OCI-LY7 (cell line): ENCODE measurements at regions not wholly inside any gene's neighbourhood (a gene's known extent, or its start where the extent isn't known, plus 50 kb on each side); places are given as distances from the start of the nearest gene placed in this dataset.

Experiments
- EZH2phosphoT487 ChIP-seq: fragments of 200-600 bp; sonication (generic); IDR thresholded peaks from 2 replicates; pipeline ENCODE4 v1.6.1; 2018; ENCODE audit warnings: low read depth, borderline replicate concordance, mild to moderate bottlenecking, mixed run types, antibody characterized with exemption, low read length, moderate library complexity, mixed read lengths
- TF ChIP-seq, protein P1 (sequence below): fragments of 200-600 bp; sonication (generic); conservative IDR thresholded peaks from 2 replicates; pipeline ENCODE4 v1.5.1; 2014; ENCODE audit warnings: mild to moderate bottlenecking, antibody characterized with exemption, low read length, moderate library complexity, mixed read lengths

DNA sequence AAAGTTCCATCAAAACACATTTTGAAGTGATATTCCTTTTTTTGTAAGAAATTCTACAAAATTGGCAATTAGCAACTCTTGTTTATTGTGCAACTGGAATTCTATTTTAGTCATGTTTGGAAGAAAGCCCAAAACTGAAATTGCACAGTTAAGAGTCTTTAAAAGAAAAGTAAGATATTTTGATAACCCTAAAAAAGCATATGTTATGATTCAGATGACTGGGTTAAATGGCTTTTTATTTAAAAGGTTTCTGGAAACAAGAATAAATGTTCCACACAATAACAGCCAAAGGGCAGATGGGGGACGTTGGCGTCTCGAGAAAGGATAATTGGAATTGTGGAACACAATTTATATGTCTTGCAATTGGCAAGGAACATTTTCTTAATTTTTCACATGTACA lies 275.2 kb downstream of the CDH9 start:
- no peak for TF ChIP-seq EZH2phosphoT487
- TF ChIP-seq, protein P1, sequence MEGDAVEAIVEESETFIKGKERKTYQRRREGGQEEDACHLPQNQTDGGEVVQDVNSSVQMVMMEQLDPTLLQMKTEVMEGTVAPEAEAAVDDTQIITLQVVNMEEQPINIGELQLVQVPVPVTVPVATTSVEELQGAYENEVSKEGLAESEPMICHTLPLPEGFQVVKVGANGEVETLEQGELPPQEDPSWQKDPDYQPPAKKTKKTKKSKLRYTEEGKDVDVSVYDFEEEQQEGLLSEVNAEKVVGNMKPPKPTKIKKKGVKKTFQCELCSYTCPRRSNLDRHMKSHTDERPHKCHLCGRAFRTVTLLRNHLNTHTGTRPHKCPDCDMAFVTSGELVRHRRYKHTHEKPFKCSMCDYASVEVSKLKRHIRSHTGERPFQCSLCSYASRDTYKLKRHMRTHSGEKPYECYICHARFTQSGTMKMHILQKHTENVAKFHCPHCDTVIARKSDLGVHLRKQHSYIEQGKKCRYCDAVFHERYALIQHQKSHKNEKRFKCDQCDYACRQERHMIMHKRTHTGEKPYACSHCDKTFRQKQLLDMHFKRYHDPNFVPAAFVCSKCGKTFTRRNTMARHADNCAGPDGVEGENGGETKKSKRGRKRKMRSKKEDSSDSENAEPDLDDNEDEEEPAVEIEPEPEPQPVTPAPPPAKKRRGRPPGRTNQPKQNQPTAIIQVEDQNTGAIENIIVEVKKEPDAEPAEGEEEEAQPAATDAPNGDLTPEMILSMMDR: no peak
